Heart right ventricle (tissue), 16 donors: ENCODE measurements at regions not wholly inside any gene's neighbourhood (a gene's known extent, or its start where the extent isn't known, plus 50 kb on each side); places are given as distances from the start of the nearest gene placed in this dataset.

Experiments used
- ATAC-seq, 8 donors: fragments of 200-7000 bp; cut with Tn5 transposase; one replicate each; pipeline ENCODE4 v1.9.1; 2020; ENCODE audit warnings: mild to moderate bottlenecking in 8 of 8, moderate library complexity in 8 of 8, moderate number of reproducible peaks in 1 of 8
- DNase-seq, 2 donors: peaks; one replicate each; pipeline ENCODE4 v3.0.0-alpha.2; 2020
- H3K27ac ChIP-seq, 10 donors: fragments of 200-600 bp; sonication (generic) in 2 of 10; one replicate each; pipeline versions ENCODE4 v1.5.0 to v1.8.0; 2020 to 2022; ENCODE audit warnings: mild to moderate bottlenecking in 3 of 10
- H3K27me3 ChIP-seq, 7 donors: fragments of 200-600 bp; one replicate each; pipeline ENCODE4 v1.8.0; 2021 to 2022; ENCODE audit warnings: mild to moderate bottlenecking in 2 of 7
- H3K36me3 ChIP-seq, 9 donors: fragments of 200-600 bp; sonication (generic) in 1 of 9; one replicate each; pipeline versions ENCODE4 v1.5.0 to v1.8.0; 2020 to 2022; ENCODE audit warnings: mild to moderate bottlenecking in 2 of 9
- H3K4me1 ChIP-seq, 9 donors: fragments of 200-600 bp; sonication (generic) in 1 of 9; one replicate each; pipeline versions ENCODE4 v1.5.0 to v1.8.0; 2020 to 2022; ENCODE audit warnings: mild to moderate bottlenecking in 4 of 9
- H3K4me3 ChIP-seq, 10 donors: fragments of 200-600 bp; sonication (generic) in 2 of 10; one replicate each; pipeline versions ENCODE4 v1.5.0 to v1.8.0; 2020 to 2022; ENCODE audit warnings: mild to moderate bottlenecking in 7 of 10, moderate library complexity in 2 of 10
- H3K9me3 ChIP-seq, 11 donors: fragments of 200-600 bp in 10 of 11; sonication (generic) in 2 of 11; one replicate each; pipeline versions ENCODE4 v1.5.0 to v1.8.0; 2013 to 2022; ENCODE audit warnings: mild to moderate bottlenecking in 2 of 11, control low read depth in 1 of 11, moderate library complexity in 1 of 11
- WGBS, 2 donors: extraction: QIAGEN DNeasy Blood & Tissue Kit; methylation state at CpG; one replicate each; pipeline ENCODE4 v1.1.7; 2013; ENCODE audit warnings: inconsistent platforms in 1 of 2; 5-methylcytosine and 5-hydroxymethylcytosine counted together
- intact Hi-C, 10 donors: fragments of 100-400 bp; cut with DNase I; formaldehyde crosslinking; loops; one replicate each; pipeline versions ENCODE4 v1.11.1 to v1.14.2; 2022
- TF ChIP-seq, protein P1 (sequence below), 9 donors: fragments of 200-600 bp; sonication (generic) in 2 of 9; IDR thresholded peaks; one replicate each; pipeline versions ENCODE4 v1.5.0 to v1.8.0; 2021 to 2022; ENCODE audit warnings: antibody characterized with exemption in 9 of 9, mild to moderate bottlenecking in 5 of 9, moderate library complexity in 1 of 9
- donor health status: Arrhythmogenic right ventricular cardiomyopathy.
- donor health status: ischemic (EF 13 %, LVEDD 7.1; RV severe dilation, severe dysfunction).
- donor health status: healthy with polysubstance abuse.
- donor health status: DM: no; HTN: yes; CAD: no.
- donor health status: DM: no; HTN: no; CAD: no.
- donor health status: ischemic (EF 25% LVEDD 6.9; RV normal size, moderate dysfunction).
- donor health status: ischemic (EF 25% LVEDD 5.7; RV mildly dilated, moderate dysfunction).
- donor health status: healthy.
- donor health status: DM: yes; HTN: yes; CAD: no.
- donor health status: Ischemic cardiomyopathy.
- donor health status: ischemic (EF 35%, LVEDD 5.7; RV mildly dilated, moderate dysfunction).
- donor health status: nonischemic (EF 11% LVEDD 7.7; RV severe dilation, severe dysfunction).
- donor health status: DM: yes; HTN: yes; CAD: no.
- donor health status: PGD.
- donor health status: ischemic (EF 29% LVEDD 5.4; RV normal size, mild dysfunction).
- donor health status: nonischemic (EF 23%, LVEDD 6.1; RV moderate dilation, normal function).

DNA sequence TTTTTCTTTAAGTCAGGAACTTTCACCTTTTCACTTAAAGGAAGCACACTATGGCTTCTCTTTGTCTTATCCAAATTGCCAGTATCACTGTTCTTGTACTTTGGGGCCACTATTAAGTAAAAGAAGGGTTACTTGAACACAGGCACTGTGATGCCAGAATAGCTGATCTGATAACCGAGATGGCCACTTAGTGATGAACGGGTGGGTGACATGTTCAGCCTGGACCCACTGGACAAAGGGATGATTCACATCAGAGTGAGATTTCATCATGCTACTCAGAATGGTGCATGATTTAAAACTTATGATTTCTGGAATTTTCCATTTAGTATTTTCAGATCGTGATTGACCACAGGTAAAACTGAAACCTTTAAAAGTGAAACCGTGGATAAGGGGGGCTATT is 252.6 kb downstream of the KLF13 start:
- WGBS, 2 donors = 74 to 77% methylated on average over 4 of the region's 4 CpGs
- H3K36me3 ChIP-seq = no peaks in the 10 kb centered on the region
- H3K27me3 ChIP-seq = no peaks in the 10 kb centered on the region
- H3K4me3 ChIP-seq = no peak overlapping the region
- ATAC-seq (no peak), DNase-seq (no peak)
- TF ChIP-seq, protein P1, sequence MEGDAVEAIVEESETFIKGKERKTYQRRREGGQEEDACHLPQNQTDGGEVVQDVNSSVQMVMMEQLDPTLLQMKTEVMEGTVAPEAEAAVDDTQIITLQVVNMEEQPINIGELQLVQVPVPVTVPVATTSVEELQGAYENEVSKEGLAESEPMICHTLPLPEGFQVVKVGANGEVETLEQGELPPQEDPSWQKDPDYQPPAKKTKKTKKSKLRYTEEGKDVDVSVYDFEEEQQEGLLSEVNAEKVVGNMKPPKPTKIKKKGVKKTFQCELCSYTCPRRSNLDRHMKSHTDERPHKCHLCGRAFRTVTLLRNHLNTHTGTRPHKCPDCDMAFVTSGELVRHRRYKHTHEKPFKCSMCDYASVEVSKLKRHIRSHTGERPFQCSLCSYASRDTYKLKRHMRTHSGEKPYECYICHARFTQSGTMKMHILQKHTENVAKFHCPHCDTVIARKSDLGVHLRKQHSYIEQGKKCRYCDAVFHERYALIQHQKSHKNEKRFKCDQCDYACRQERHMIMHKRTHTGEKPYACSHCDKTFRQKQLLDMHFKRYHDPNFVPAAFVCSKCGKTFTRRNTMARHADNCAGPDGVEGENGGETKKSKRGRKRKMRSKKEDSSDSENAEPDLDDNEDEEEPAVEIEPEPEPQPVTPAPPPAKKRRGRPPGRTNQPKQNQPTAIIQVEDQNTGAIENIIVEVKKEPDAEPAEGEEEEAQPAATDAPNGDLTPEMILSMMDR (IDR thresholded peaks at IDR 0.05) = no peak
- intact Hi-C loops = no loop called here
- H3K9me3 ChIP-seq = peaks cover 0 to 27% (median 6%) of the 10 kb centered on the region in 11 donors
- no peak overlapping the region for H3K27ac ChIP-seq
- H3K4me1 ChIP-seq = peaks cover 0 to 6% (median 0%) of the 10 kb centered on the region in 9 donors

- TF ChIP-seq, protein P1 (IDR thresholded peaks at IDR 0.05) = no peak
- Histone ChIP-seq H3K27ac (no peak overlapping the region), H3K36me3 (no peaks in the 10 kb centered on the region), H3K4me1 (peaks cover 0 to 6% (median 0%) of the 10 kb centered on the region in 9 donors), H3K27me3 (no peaks in the 10 kb centered on the region), H3K4me3 (no peak overlapping the region), H3K9me3 (peaks cover 0 to 27% (median 6%) of the 10 kb centered on the region in 11 donors)
- intact Hi-C loops = no loop called here
- no peak for ATAC-seq
- WGBS, 2 donors = 93 to 96% methylated on average over 2 of the region's 2 CpGs
- DNase-seq = no peak
Observed at GRCh38 chr15:31579976-31580375, 253.3 kb downstream of the KLF13 start.

DNA sequence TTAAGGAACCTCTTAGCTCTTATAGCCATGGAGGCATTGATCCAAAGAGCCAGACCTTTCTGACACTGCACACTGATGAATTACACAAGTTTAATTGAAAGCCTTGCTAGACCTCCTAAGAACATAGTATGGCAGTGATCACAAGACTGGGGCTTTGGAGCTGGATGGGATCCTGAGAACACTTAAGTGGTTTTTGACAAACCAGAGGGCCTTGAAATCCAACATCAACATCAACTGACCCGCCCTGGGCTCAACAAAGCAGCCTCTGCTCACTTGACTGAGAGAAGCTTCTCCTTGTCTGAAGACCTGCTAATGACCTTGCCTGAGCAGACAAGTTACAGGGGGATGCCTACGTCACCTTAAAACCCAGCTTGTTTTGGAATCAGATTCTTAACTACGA is 257.6 kb downstream of the KLF13 start:
- H3K27ac ChIP-seq = no peak overlapping the region
- no peak overlapping the region for H3K4me3 ChIP-seq
- peaks cover 0 to 6% (median 0%) of the 10 kb centered on the region in 9 donors for H3K4me1 ChIP-seq
- 57 to 76% methylated on average over 3 of the region's 3 CpGs for WGBS, 2 donors
- DNase-seq = no peak
- H3K36me3 ChIP-seq = no peaks in the 10 kb centered on the region
- peaks cover 0 to 27% (median 6%) of the 10 kb centered on the region in 11 donors for H3K9me3 ChIP-seq
- H3K27me3 ChIP-seq = no peaks in the 10 kb centered on the region
- intact Hi-C loops = no loop called here
- no peak for ATAC-seq
- TF ChIP-seq, protein P1 (IDR thresholded peaks at IDR 0.05) = no peak

GRCh38 chr15:31585240-31585639 is 258.6 kb downstream of the KLF13 start:
- H3K36me3 ChIP-seq = no peaks in the 10 kb centered on the region
- no peak overlapping the region for H3K27ac ChIP-seq
- ATAC-seq = no peak
- 72 to 76% methylated on average over 9 of the region's 9 CpGs for WGBS, 2 donors
- TF ChIP-seq, protein P1 (IDR thresholded peaks at IDR 0.05) = no peak
- DNase-seq = no peak
- H3K4me3 ChIP-seq = no peak overlapping the region
- H3K9me3 ChIP-seq = peaks cover 0 to 27% (median 6%) of the 10 kb centered on the region in 11 donors
- H3K4me1 ChIP-seq = peaks cover 0 to 6% (median 0%) of the 10 kb centered on the region in 9 donors
- no peaks in the 10 kb centered on the region for H3K27me3 ChIP-seq
- intact Hi-C loops = no loop called here
